Jurkat, Clone E6-1 (cell line): ENCODE measurements at regions not wholly inside any gene's neighbourhood (a gene's known extent, or its start where the extent isn't known, plus 50 kb on each side); places are given as distances from the start of the nearest gene placed in this dataset.

ENCODE experiments used
- DNase-seq: peaks from one replicate; pipeline ENCODE4 v3.0.0-alpha.2; 2011; ENCODE audit warnings: low read depth, low spot score
- H3K4me3 ChIP-seq: 2 replicates; pipeline ENCODE4 v1.5.1; 2011; ENCODE audit warnings: mild to moderate bottlenecking, low read length, control low read depth, moderate library complexity

DNA sequence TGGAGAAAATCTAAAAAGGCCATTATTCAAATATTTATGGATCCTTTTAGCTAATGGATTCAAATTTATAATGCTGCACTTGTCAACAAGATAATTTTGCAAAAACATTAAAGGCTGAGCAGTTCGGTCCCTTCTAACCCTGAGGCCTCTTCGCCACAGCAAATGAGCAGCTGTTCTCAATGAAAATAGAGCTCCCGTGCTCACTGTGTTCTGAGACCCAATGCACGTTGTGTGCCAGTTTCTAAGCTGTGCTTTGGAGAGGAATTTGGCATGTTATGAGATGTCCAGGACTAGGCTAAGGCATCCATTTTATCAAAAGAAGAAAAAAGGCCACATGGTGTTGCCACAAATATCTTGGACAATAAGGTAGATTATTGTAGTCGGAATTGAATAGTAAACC, 220.1 kb upstream of the TSHZ2 start:
- H3K4me3 ChIP-seq = no peak overlapping the region
- DNase-seq = no peak

GRCh38 chr20:52751571-52751970, 220.6 kb upstream of the TSHZ2 start:
- no peak for DNase-seq
- no peak overlapping the region for H3K4me3 ChIP-seq

- DNase-seq = no peak
- no peak overlapping the region for H3K4me3 ChIP-seq
These were observed 222.2 kb upstream of the TSHZ2 start for GRCh38 chr20:52749938-52750337.

DNA sequence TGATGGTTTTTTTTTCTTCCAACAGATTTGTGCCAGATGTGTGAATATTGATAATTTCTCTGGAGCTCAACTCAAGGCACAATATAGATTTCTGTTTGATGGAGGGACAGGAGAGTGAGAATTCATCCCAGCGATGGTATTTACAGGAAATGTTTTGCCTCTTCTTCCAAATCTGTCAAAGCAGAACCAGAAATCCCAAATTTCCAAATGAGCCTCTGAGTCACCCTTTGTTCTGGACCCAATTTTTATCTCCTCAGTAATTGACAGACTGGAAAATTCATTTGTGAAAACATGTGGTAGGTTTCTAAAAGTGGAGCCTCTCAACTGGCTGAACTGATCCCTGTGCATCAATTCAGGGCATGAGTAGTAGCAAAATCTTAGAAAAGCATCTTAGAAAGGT, 223.2 kb upstream of the TSHZ2 start:
- DNase-seq = no peak
- no peak overlapping the region for H3K4me3 ChIP-seq

- H3K4me3 ChIP-seq = no peak overlapping the region
- DNase-seq = no peak
These were observed 223.7 kb upstream of the TSHZ2 start for GRCh38 chr20:52748285-52748932.

GRCh38 chr20:52747845-52748284, 224.3 kb upstream of the TSHZ2 start:
- H3K4me3 ChIP-seq = no peak overlapping the region
- DNase-seq = no peak

DNA sequence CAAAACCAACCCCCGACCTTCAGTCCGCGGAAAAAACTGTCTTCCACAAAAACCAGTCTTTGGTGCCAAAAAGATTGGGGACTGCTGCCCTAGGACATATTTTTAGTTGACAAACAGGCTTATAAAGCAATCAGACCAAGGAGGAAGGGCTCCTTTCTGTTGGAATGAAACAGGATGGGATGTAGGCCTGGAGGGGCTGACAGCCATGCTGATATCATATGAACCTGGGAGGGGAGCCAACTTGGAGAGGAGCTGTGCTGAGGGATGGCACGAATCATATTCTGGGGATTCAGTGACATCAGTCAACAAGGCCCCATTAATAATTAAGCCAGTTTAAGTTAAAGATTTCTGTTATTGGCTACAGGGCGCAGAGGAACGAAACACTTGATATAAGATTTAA, 225.4 kb upstream of the TSHZ2 start:
- no peak for DNase-seq
- no peak overlapping the region for H3K4me3 ChIP-seq

DNA sequence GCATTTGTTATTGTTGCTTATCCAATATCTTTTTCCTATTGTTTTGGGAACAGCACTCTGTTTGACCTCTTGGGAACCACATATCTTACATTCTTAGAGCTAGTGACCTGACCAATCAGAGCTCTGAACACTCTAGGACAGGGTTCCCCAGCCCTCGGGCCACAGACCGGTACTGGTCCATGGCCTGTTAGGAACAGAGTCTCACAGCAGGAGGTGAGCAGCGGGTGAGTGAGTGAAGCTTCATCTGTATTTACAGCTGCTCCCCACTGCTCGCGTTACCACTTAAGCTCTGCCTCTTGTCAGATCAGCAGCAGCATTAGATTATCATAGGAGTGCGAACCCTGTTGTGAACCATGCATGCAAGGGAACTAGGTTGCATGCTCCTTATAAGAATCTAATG, 226.0 kb upstream of the TSHZ2 start:
- DNase-seq = no peak
- H3K4me3 ChIP-seq = no peak overlapping the region

DNA sequence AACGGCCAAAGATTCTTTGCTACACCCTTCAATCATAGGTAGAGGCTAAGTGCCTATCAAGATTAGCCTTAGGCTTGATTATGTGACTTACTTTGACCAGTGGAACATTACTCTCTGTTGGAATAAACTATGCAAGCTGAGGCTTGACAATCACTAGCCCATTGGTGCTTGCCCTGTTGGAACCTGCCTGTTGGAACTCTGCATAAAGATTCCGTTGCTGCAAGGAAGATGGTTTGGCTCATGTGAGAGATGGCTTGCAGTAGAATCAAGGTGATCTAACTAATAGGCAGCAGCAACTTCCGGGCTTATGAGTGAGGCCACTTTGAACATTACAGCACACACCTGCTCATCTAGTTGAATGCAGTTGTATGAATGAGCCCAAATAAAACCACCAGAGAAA, 227.7 kb upstream of the TSHZ2 start:
- no peak overlapping the region for H3K4me3 ChIP-seq
- no peak for DNase-seq

DNA sequence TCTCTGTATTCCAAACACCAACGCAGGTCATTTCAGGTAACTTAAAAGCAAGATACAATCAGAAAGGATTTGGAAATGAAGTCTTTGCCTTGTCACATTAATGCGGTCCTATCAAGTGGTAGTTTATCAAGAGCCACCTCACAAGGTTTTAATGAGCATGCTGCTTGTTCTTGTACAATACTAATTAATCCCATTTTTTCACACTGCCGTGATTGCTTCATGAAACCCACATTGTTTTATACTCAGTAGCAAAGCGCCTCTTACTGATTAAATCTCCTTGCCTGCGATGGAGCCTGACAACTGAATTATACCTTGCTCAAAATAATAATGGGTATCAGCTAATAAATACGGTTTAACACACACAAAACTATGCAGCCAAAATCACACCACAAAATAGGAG, 234.1 kb upstream of the TSHZ2 start:
- no peak for DNase-seq
- H3K4me3 ChIP-seq = no peak overlapping the region

GRCh38 chr20:52736507-52736906, 235.7 kb upstream of the TSHZ2 start:
- no peak for DNase-seq
- H3K4me3 ChIP-seq = no peak overlapping the region

GRCh38 chr20:52731093-52731492, 241.1 kb upstream of the TSHZ2 start:
- no peak for DNase-seq
- H3K4me3 ChIP-seq = no peak overlapping the region

- no peak for DNase-seq
- no peak overlapping the region for H3K4me3 ChIP-seq
These were observed 244.3 kb upstream of the TSHZ2 start for GRCh38 chr20:52727740-52728456.

- H3K4me3 ChIP-seq = no peak overlapping the region
- no peak for DNase-seq
These were observed 247.6 kb upstream of the TSHZ2 start for GRCh38 chr20:52724541-52724940.

DNA sequence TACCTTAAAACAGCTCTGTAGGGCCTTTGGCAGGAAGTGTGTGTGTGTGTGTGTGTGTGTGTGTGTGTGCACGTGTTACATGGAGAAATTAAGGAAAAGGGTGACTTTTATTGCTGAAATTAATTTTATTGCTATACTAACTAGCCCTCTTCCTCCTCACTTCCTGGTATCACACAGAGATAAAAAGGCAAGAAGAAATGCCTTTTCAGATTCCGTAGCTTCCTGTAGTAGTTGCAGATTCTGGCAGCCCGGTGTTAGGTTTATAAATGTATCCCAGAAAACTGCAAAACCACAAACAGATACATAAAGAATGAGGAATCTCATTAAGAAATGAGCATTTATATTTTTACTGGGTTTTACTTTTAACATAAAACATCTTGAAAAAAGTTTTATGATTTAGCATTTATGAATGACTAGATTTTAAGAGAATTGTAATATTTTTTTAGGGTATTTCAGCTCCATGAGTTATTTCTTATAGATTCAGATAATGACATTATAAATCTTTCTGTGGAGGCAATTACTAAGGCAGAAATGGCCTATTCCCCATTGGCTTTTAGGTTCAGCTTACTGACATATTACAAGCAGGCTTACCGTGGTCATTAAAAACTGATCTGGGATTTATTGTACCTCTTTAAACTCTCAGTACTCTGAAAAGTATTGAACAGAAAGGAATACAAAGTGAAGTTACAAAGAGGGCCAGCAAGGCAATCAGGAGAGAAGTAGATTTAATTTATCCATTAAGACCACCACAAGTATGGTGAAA, 249.1 kb upstream of the TSHZ2 start:
- no peak for DNase-seq
- H3K4me3 ChIP-seq = no peak overlapping the region

GRCh38 chr20:52708137-52708536, 264.0 kb upstream of the TSHZ2 start:
- H3K4me3 ChIP-seq = no peak overlapping the region
- DNase-seq = no peak

DNA sequence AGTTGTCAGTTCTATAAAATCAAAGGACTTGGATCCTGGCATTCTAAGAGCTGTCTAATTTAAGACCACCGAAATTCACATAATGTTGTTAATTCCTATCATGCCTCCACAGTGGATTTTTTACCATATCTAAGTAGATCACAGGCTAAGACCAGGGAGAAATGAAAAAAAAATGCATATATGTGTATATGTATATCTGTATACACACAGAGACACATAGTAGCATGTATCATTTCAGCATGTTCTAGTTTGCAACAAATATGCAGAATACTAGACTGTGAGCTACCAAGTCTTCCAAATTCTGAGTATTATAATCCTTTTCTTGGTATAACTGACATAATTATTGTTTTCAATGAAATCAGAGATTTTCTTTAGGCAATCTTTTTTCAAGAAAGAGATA, 267.6 kb upstream of the TSHZ2 start:
- H3K4me3 ChIP-seq = no peak overlapping the region
- DNase-seq = no peak

DNA sequence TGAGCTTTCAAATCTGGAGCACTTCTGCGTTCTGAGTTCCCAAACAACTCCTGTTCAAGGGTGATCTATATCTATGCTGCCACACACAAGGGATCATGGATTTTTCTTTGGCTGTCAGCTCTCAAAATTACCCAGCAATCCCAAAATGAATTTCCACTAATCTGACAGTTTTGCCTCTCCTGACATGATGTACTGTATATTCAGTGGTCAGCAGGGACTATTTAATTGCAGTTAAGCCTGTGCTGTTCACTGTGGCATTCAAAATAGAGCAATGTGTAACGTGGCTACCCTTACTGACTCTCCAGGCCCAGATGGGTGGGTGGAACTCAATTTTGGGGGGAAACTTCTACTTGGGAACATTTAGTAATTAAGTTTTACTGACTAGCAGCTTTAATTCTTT, 283.8 kb upstream of the TSHZ2 start:
- no peak for DNase-seq
- H3K4me3 ChIP-seq = no peak overlapping the region

DNA sequence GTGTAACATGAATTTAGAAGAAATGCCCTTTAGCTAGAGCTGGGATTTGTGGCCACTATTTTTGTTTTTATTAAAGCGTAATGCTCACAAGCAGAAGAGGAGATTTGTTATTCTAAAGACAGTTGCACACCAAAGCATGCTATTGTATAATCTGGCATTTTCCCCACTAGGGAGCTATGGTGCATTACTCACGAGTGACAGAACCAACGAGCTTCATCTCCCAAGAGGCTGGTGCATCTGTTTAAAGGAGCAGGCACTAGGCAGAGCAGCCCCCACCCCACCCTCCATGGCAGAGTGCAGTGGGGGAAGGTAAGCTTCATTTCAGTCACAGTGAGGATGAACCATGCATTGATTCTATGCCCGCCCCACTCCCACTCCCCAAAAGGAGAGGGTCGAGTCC, 287.3 kb upstream of the TSHZ2 start:
- DNase-seq = no peak
- H3K4me3 ChIP-seq = no peak overlapping the region

GRCh38 chr20:52684176-52684575, 288.0 kb upstream of the TSHZ2 start:
- no peak overlapping the region for H3K4me3 ChIP-seq
- DNase-seq = no peak
